ENCODE measurements at regions not wholly inside any gene's neighbourhood (a gene's known extent, or its start where the extent isn't known, plus 50 kb on each side); places are given as distances from the start of the nearest gene placed in this dataset.

GRCh38 chr12:77578466-77579220 is 252.1 kb upstream of the NAV3 start:
- TF ChIP-seq FOXS1 (CRISPR knock-in tag; IDR thresholded peaks at IDR 0.05) = no peak
- no peak for TF ChIP-seq HDAC2 (IDR thresholded peaks at IDR 0.05)
- no peak for TF ChIP-seq KDM1A (IDR thresholded peaks at IDR 0.05; ENCODE audit: low read depth)
- no peak for TF ChIP-seq SREBF2 (IDR thresholded peaks at IDR 0.05)
- no peak for TF ChIP-seq CHD2 (IDR thresholded peaks at IDR 0.05; ENCODE audit: low read length, partially characterized antibody)
- TF ChIP-seq REST (IDR thresholded peaks at IDR 0.05) = no peak
- no peak for TF ChIP-seq JUNB (IDR thresholded peaks at IDR 0.05)
- TF ChIP-seq SMC3 (IDR thresholded peaks at IDR 0.05) = no peak
- no peak for TF ChIP-seq NR3C1 (IDR thresholded peaks at IDR 0.05)
- no peak for TF ChIP-seq RNF2 (IDR thresholded peaks at IDR 0.05; ENCODE audit: borderline replicate concordance, low read depth)
- no peak for TF ChIP-seq RCOR1 (IDR thresholded peaks at IDR 0.05; ENCODE audit: low read depth, low read length)
- no peak for TF ChIP-seq HOXA7 (CRISPR knock-in tag; IDR thresholded peaks at IDR 0.05)
- TF ChIP-seq EHF (CRISPR knock-in tag; IDR thresholded peaks at IDR 0.05) = no peak
- TF ChIP-seq ZNF302 (CRISPR knock-in tag; IDR thresholded peaks at IDR 0.05) = no peak
- no peak for TF ChIP-seq FOSL2 (IDR thresholded peaks at IDR 0.05)
- no peak for TF ChIP-seq FOSL2 (CRISPR knock-in tag; IDR thresholded peaks at IDR 0.05)
- H3K4me2 ChIP-seq = no peak overlapping the region
- 3% methylated on average over 4 of the region's 4 CpGs for WGBS (ENCODE audit: missing lambda C conversion rate)
- no peak for ATAC-seq
- no peak overlapping the region for H3K27ac ChIP-seq
- no peak for DNase-seq (ENCODE audit: low read depth in 1 of 2, low spot score in 1 of 2)
- H3K4me1 ChIP-seq = no peaks in the 10 kb centered on the region
- H3K4me3 ChIP-seq = no peak overlapping the region
- no peak for FAIRE-seq
- H3K9me3 ChIP-seq = no peaks in the 10 kb centered on the region
- CTCF ChIA-PET = no interaction called here
- POLR2A ChIA-PET = no interaction called here

GRCh38 chr12:77577791-77578190 is 252.9 kb upstream of the NAV3 start:
- 2% methylated on average over 1 of the region's 1 CpG for WGBS (ENCODE audit: missing lambda C conversion rate)
- no peak for DNase-seq (ENCODE audit: low read depth in 1 of 2, low spot score in 1 of 2)
- no peak for ATAC-seq
- Histone ChIP-seq H3K4me1 (no peaks in the 10 kb centered on the region), H3K4me3 (no peak overlapping the region), H3K9me3 (no peaks in the 10 kb centered on the region), H3K27ac (no peak overlapping the region), H3K4me2 (no peak overlapping the region)
- FAIRE-seq = no peak
- TF ChIP-seq EP300 (IDR thresholded peaks at IDR 0.05) (no peak), ZSCAN20 (CRISPR knock-in tag; IDR thresholded peaks at IDR 0.05) (no peak), SREBF2 (IDR thresholded peaks at IDR 0.05) (no peak), RFX5 (IDR thresholded peaks at IDR 0.05) (no peak), TFCP2L1 (CRISPR knock-in tag; IDR thresholded peaks at IDR 0.05) (no peak), RAD21 (conservative IDR thresholded peaks at IDR 0.05 in 1 of 2, IDR thresholded peaks at IDR 0.05 in 1 of 2) (no peak)
- CTCF ChIA-PET = no interaction called here
- POLR2A ChIA-PET = no interaction called here

GRCh38 chr12:77575376-77575919 is 255.2 kb upstream of the NAV3 start:
- FAIRE-seq = no peak

More at GRCh38 chr12:77575376-77575919, 255.2 kb upstream of the NAV3 start:
- TF ChIP-seq CTCF (IDR thresholded peaks at IDR 0.05) (no peak), RNF2 (IDR thresholded peaks at IDR 0.05; ENCODE audit: borderline replicate concordance, low read depth) (no peak), SMC3 (IDR thresholded peaks at IDR 0.05) (no peak), RCOR1 (IDR thresholded peaks at IDR 0.05; ENCODE audit: low read depth, low read length) (no peak), HES2 (IDR thresholded peaks at IDR 0.05) (no peak), ZNF302 (CRISPR knock-in tag; IDR thresholded peaks at IDR 0.05) (no peak), PHF8 (IDR thresholded peaks at IDR 0.05; ENCODE audit: borderline replicate concordance, low read depth) (no peak), FOSL2 (IDR thresholded peaks at IDR 0.05) (no peak), FOSL2 (CRISPR knock-in tag; IDR thresholded peaks at IDR 0.05) (no peak), JUN (IDR thresholded peaks at IDR 0.05) (no peak), HOXB13 (CRISPR knock-in tag; IDR thresholded peaks at IDR 0.05; ENCODE audit: low read depth) (no peak), POLR2A (IDR thresholded peaks at IDR 0.05; ENCODE audit: low read length) (no peak), MYC (IDR thresholded peaks at IDR 0.05; ENCODE audit: borderline replicate concordance, low read length) (no peak), SREBF2 (IDR thresholded peaks at IDR 0.05) (no peak), MAFK (IDR thresholded peaks at IDR 0.05; ENCODE audit: partially characterized antibody) (no peak), CHD4 (IDR thresholded peaks at IDR 0.05; ENCODE audit: borderline replicate concordance) (no peak)
- POLR2A ChIA-PET = no interaction called here
- no peak overlapping the region for H3K4me3 ChIP-seq
- no peak overlapping the region for H3K4me2 ChIP-seq
- no peaks in the 10 kb centered on the region for H3K9me3 ChIP-seq
- 3% methylated on average over 2 of the region's 2 CpGs for WGBS (ENCODE audit: missing lambda C conversion rate)
- no peak overlapping the region for H3K27ac ChIP-seq
- DNase-seq (ENCODE audit: low read depth in 1 of 2, low spot score in 1 of 2) (no peak), ATAC-seq (no peak)
- no peaks in the 10 kb centered on the region for H3K4me1 ChIP-seq
- CTCF ChIA-PET = no interaction called here

All from A549 (cell line).